Ishikawa (cell line): ENCODE measurements at regions not wholly inside any gene's neighbourhood (a gene's known extent, or its start where the extent isn't known, plus 50 kb on each side); places are given as distances from the start of the nearest gene placed in this dataset.

Experiments
- EGR1 ChIP-seq: IDR thresholded peaks from 2 replicates; pipeline ENCODE4 v1.6.1; 2012
- FOXM1 ChIP-seq: IDR thresholded peaks from 2 replicates; pipeline ENCODE4 v1.6.1; 2012; ENCODE audit warnings: low read depth, borderline replicate concordance
- MAX ChIP-seq: IDR thresholded peaks from 2 replicates; pipeline ENCODE4 v1.6.1; 2012
- TEAD4 ChIP-seq: IDR thresholded peaks from 2 replicates; pipeline ENCODE4 v1.6.1; 2012

DNA sequence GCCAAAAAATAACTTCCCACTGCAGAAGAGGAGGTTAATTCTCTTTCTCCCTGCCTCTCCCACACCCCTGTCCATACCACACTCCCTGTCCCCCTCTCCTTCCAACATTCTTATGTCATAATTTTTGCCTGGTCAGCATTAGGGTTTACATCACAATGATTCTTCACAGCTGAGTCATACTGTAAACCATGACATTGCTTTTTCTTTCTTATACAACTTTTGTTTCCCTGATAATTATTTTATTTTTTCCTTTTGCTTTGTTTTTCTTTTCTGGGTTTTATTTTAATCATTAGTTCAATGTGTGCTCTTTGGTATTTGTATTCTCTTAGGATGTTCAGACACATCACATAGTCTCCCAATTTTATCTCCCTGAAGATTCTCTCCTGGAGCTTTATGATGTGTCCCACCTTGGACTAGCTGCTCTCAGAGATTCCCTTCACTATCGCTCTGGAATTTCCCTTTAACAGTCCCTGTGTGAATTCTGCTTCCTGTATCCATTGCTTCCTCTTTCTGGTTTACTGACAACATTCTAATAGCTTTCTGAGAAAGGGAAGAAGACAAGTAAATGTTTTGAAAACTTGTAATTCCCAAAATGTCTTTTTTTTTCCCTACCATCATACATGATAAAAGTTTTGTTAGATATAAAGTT lies 70.7 kb downstream of the SOX2 start:
- TF ChIP-seq TEAD4 (no peak), FOXM1 (no peak), EGR1 (no peak), MAX (no peak)
